Stimulated activated CD8-positive, alpha-beta memory T cell treated with anti-CD3 and anti-CD28 coated beads, Interleukin-7, amount 100 ng/mL, for 1 hour (primary cell): ENCODE measurements at regions not wholly inside any gene's neighbourhood (a gene's known extent, or its start where the extent isn't known, plus 50 kb on each side); places are given as distances from the start of the nearest gene placed in this dataset.
"Not testable (repeated sequence)": the region's sequence is repeated elsewhere in the genome, so short reads cannot be mapped to it uniquely, and the experiment has no call there.

Experiments
- DNase-seq, 2 donors: peaks; one replicate each; pipeline ENCODE4 v3.0.0-alpha.2; 2020; ENCODE audit warnings: low read depth in 2 of 2

DNA sequence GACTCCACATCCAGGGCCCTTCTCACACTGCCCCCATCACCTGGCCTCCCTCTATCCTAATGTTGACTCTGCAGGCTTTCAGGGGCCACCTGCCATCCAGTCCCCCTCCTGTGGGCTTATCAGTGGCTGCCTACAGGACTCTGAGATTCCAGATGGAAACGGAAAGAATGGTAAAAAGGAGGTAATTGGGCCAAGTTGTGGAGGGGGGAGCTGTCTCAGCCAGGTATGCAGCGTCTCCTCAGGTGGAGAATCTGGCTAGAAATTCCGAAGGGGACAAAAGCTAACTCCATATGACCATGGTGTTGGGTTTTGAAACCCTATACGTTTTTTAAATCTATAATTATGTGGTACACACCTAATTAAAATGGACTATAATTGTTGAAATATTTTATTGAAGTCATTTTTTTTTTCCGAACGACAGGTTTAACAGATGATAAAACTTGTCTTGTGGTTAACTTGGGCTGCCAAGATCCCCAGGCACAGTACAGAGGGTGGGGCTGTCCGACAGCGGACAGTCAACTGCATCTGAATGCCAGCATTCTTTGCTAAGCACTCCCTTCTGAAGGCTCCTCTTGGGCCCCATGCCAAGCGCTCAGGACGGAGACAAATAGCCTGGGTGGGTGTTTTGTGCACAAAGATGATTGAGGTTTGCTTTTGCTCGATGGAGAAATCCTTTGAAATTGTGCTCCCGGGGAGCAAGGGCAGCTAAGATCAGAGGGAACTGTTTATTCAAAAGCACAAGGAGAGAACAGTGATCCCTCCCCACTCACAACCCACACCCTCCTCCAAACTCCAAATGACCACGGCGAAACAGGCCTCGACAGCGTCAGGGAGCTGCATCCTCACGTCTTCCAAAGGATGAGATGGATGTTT lies 365.6 kb downstream of the BCL11B start:
- no peak for DNase-seq

DNA sequence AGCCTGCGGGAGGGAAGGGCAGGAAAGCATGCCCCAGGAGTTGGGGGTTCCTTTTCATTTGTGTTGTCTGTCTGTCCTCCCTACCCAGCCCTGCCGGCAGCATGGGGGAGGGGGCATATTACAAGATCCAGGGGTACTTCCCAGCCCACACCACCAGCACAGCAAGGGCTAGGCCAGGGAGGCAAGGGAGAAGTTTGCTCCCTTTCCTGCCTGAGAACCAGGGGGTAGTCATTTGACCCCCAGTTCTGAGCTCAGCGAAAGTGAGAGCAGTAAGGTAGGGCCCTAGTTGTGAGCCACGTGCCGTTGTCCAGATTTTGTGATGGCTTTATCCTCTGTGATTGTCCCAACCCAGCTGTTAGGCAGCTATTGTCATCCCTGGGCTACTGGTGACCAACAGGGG lies 364.7 kb downstream of the BCL11B start:
- DNase-seq, result no peak

DNA sequence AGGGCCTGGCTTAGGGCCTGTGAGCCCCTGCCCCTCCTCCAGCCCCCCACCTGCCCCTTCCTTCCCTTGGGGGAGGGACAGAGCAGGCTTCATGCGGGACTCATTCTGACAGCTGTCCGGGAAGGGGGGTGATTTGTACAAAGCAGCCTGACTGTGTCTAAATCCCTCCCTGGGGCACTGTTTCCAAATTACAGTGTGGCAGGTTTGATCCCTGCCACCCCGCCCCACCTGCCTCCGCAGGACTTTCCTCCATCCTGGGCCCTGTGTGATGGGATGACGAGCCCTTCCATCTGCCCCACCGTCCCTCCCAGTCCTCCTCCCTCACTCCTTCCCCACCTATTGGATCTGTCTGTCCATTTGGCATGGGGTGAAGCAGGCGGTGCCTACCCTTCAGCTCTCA lies 363.9 kb downstream of the BCL11B start:
- no peak for DNase-seq

DNA sequence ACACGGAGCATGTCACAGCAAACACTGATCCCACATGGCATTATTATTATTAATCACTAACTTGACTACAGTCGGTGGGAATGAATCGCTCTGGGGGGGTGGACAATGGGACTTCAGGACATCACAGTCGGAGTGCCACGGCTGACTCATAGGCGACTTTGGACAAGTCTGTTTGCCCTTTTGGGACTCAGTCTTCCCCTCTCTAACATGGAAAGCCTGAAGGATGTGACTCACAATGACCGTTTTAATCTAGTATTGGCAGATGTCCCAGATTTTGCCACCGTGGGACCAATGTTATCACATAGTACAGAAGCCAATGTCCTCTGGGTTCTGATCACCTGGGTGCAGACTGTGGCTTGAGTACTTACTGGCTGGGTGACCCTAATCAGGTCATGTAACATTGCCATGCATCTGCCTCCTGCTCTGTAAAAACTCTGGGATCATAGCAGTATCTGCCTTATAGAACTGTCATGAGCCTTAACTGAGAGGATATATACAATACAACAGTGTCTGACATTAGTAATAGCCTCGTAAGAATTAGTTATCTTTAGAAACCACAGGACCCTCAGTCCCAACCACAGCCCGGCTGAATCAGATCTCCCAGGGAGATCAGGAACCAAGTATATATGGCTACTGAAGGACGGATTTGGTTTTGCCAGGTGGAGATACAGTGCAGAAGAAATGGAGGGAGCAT lies 362.6 kb downstream of the BCL11B start:
- DNase-seq, result no peak

DNA sequence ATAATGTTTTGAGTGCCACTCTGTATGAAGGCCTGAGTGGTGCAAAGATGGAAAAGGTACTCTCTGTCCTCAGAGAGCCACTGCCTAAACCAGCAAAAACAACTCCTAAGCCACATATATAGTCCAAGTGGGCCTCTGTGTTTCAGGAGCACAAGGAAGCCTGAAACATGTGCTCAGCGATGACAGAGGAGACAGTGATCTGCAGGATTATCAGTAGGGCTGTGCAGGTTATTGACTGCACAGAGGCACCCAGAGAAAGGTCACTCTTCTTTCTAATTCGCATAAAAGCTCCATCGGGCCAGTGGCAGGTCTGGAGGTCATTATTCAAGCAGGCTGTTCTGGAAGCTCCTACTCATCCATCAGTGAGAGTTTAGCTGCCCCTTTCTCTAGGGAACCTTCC lies 361.9 kb downstream of the BCL11B start:
- no peak for DNase-seq

DNA sequence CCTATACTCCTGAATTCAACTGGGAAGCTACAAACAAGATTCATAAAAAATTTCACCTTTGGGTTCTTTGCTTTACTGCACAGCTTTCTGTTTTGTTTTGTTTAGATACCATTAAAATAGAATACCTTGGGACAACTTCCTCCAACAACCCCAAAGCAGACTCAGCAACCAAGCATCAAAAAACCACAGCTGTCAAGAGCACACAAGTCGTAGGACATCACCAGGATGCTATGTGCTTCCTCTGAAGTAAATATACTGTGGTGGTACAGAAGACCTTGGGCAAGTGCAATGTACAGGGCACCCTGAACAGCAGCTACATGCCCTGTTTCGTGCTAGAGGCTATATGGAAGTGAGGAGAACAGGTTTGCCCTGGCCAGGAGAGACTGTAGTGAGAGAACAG lies 359.3 kb downstream of the BCL11B start:
- no peak for DNase-seq

DNA sequence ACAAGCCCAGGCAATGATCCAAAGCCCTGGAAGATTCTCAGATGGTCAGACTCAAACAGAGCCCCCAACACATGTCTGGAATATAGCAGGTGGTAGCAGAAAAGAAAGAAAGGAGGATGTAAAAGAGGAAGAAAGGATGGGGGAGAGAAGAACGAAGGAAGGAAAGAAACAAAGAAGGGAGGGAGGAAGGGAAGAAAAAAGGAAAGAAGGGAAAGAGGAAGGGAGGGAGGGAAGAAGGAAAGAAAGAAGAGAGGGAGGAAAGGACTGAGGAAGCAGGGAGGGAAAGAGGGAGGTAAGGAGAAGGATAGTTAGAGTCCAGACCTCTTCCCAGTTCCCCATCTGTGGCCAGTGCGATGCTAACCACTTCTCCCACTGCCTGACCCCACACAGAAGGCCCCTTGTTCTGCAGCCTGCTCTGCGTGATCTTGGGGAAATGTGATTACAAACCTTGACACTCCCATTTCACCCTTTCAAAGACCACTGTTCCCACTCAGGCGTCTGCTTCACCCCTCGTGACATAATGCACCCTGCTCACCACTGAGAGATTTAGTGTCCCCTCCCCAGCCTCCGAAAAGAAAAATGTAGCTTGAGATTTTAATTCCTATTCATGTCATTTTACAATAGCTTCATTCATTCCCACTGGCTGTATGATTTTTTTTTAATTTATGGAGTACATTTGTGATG lies 357.9 kb downstream of the BCL11B start:
- DNase-seq, result no peak

DNA sequence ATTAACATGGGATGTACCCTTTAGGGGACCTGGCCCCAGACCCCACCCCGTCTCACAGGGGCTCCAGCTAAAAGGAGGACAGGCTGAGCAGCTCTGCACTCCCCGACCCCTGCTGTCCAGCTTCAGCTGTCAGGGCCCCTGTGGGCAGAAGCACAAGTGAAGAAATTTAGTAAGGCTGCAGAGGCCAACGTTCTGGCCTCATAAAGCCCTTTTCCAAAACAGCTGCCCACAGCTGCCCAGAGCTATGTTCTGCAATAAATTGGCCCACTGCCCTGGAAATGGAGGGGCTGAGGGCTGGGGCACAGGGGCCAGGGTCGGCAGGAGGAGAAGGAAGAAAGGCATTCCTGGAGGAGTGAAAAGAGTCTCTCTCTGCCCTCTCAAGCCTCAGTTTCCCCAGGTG lies 357.1 kb downstream of the BCL11B start:
- no peak for DNase-seq

DNA sequence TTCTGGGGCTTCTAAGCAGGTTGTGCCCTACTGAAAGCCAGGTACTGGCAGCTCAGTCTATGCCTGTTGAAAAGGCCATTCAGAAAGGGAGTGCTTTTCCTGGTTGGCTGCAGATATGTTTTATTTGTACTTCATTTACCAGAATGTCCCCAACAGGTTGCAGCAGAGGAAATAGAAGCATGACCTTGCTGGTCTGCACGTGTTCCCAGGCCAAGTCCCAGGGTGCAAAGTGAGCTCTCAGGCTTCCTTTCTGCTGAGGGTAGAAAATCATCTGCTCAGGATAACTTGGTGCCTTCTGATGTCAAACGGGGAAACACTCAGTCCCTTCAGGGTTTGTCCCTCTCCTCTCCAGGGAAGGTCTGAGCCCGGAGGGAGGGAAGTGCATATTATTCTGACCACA lies 356.4 kb downstream of the BCL11B start:
- no peak for DNase-seq

DNA sequence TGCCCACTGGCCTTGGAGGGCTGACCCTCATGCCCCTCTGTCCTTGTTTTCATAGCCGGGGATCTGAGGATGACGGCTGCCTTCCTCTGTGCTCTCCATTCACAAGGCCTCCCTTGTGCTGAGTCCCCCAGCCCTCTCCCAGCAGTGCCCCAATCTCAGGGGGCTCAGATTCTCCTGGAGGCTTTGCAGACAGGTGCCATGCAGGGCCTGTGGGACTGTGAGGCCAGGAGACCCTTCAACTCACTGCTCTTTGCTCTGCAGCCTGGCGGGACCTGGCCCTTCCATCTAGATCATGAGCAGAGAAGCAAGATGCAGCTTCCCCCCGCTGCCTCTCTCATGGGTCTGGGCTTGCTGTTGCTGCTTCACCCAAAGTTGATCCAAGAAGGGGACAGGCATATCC lies 356.0 kb downstream of the BCL11B start:
- no peak for DNase-seq

DNA sequence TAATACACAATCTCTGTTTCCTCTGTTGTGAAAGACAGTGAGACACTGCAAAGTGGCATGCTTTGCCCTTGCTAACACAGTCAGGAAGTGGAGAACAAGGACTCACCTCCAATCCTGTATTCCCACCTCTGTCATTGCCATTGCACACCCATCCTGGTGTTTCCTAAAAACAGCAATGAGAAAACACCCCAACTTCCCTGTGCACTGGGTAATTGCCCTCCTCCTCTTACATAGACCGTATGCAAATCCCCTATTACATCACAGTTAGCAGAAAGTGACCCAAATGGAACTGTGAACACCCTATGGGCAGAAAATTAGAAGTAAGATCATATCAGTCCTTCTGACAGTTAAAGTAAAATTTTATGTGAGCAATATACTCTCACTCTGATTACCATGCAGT lies 355.5 kb downstream of the BCL11B start:
- DNase-seq, result no peak

DNA sequence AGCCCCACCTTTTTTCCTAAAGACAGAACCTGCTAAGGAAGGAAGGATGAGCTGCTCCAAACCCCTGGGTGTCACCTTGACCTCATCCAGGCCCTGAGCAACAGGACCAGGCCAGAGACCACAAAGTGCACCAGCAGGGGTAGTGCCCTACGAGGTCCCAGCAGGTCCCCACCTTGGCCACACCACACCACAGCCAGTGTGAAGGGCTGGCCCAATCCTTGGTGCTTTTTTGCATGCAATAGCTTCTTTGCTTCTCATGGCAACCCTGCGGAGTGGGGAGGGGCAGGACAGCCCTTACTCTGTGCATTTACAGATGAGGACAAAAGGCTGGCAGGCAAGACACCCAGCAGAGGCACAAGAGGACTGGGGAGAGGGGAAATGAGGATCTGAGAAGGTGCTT lies 352.6 kb downstream of the BCL11B start:
- DNase-seq, result no peak

DNA sequence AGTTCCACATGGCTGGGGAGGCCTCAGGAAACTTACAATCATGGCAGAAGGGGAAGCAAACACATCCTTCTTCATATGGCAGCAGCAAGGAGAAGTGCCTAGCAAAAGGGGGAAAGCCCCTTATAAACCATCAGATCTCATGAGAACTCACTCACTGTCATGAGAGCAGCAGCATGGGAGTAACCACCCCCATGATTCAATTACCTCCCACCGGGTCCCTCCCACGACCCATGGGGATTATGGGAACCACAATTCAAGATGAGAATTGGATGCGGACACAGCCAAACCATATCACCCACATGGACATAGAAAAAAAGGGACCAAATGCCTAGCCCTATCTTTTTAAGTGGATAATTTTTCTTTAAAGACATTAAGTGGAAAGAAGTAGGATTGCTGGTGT lies 350.7 kb downstream of the BCL11B start:
- DNase-seq, result not testable (repeated sequence)

DNA sequence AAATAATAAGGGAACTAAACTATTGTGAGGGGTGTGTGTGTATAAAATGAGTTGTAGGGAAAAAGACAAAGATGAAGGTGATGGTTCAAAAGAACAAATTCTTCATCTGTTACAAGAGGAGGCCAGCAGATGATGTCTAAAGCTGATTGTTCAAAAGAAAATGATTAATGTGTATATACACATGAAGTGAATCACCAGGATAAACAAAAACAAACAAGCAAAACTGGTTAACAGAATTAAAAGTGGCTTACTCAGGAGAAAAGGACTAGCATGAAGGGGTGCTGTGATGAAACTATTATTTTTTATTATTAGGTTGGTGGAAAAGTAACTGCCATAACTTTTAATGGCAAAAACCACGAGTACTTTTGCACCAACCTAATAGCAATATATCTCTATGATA lies 348.4 kb downstream of the BCL11B start:
- no peak for DNase-seq

DNA sequence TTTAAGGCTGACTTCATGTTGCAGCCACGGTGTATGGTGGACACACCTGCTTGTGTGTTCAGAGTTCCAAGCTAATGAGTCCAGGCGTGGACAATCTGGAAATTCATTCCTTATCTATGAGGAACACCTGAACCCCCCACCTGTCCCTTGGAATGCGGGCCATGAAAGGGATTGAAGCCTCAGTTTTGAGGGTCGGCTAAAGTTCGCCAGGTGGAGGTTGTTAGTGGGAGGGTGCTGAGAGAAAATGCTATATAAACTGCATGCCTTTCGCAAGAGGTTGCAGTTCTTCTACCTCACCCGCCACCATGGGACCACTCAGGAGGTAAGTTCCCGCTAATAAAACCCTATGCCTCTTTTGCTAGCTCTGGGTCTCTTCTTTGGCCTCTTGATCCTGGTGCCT lies 348.0 kb downstream of the BCL11B start:
- no peak for DNase-seq

DNA sequence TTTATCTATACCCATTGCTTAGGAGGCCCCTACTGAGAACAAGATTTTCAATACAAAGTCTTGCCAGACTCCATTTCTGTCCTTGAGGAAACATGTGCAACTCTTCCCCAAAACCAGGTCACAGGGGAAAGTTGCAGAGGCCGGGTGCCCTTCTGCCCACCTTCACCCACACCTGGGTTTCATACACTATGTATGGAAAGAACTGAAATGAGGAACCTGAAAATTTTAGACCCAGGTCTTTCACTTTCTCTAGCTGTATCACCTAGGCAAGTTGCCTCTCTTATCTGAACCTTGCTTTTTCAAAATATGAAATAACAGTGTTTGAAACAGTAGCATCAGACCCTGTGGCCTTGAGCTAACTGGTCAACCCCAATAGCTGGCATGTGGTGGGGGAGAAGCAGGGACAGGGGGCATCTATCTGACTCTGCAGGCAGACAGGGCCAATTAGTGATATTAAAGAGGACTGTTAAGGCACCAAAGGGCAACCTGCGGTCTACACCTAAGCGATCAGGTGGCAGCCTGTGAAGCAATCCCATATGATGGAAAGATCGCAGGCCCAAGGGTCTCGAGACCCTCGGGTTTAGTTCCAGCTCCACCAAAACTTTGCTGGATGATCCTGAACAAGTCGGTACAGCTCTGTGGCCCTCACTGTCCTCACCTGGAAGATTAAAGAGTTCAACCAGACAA lies 346.5 kb downstream of the BCL11B start:
- no peak for DNase-seq

DNA sequence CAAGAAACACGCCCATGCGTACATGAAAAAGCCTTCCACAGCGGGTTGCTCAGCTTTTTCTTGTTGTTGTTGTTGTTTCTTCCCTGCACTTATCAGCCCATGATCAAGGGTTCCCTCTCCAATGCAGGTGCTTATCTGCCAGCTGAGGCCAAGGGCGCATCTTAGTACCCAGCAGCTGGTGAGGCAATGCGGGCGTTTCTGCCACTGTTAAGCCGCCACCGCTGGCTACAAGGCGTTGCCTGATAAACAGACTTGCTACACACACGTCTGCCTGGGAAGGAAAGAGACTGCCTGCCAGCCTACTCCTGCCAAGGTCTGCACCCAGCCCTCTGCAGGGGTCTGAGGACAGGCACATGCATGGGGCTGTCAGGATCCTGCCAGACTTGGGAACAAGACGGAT lies 345.9 kb downstream of the BCL11B start:
- no peak for DNase-seq

DNA sequence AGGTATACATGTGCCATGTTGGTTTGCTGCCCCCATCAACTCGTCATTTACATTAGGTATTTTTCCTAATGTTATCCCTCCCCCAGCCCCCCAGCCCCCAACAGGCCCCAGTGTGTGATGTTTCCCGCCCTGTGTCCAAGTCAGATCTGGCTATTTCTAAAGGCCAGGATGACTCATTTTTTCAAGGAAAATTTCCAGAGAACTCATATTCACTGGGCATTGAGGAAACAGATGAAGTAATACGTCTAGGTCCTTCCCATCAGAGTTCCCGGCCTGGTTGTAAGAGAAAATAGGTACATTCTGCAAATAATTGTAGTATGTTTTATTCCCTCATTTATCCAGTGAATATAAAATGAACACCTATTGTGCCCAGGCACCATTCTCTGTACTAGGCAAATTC lies 345.2 kb downstream of the BCL11B start:
- no peak for DNase-seq

DNA sequence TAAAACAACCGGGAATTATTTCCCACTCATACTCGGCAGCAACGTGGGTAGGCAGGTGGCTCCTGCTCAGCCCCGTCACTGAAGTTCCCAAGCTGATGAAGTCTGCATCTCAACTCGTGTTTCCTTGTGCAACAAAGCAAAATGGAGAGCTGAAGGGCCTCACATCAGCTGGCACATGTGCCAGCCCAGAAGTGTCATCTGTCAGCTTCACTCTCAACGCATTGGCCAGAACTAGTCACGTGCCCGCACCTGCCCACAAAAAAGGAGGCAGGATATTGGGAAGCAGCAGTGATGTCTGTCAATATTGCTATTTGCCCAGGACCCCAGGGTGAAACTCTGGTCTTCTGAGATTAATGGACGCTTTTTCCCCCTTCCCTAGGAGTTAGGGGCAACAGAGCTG lies 344.0 kb downstream of the BCL11B start:
- DNase-seq, result no peak

DNA sequence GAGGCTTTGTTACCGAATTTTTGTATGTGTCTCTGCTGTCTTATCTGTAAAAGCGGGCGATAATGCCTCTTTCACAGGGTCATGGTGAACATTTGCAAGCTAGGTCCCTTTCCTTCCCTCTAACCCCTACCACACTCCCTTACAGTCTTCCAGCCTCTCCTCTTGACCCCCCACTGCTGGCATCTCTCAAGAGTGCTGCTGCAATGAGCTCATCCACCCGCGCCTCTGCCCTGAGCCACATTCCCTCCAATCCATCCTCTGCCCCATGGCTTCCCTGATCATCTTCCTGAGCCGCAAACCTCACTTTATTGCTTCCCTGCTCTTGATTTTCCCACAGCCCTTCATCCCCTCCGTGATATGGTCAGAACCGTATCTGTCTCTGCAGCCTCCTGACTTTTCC lies 343.6 kb downstream of the BCL11B start:
- no peak for DNase-seq

DNA sequence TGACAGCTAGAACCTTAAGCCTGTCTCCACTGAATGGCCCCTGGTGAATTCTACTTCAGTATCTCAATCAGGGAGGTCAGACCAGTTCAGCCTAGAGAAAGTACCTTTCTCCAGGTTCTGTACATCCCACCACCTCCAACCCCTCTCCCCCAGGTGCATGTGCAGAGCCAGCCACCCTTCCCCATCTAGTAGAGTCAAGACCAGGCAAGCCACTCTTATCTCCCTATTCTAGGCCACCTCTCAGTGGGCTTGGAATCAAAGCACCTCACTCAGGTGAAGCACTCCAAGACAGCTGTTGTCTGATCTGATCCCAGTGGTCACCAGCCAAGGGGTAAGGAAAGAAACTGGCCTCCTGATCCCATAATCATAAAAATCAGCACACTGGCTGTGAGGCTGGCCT lies 340.9 kb downstream of the BCL11B start:
- no peak for DNase-seq

DNA sequence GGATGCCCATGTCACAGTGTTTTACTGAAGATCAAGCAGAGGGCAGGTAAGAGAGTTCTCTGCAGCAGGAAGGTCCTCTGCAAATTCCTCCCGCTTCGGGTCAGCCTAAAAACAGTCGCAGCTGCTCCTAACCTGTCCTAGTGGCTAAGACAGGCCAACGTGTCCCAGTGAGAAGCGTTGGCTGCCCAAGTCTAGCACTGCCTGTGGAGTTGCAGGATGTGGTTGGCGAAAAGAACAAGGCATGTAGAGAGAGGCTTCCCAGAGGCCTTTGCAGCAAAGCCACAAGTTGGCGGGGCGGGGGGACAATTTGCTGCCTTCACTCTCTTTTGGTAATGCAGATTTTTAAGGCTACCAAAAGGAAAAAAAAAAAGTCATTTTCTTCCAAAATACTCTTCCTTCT lies 340.1 kb downstream of the BCL11B start:
- peak; percentile 29 to 31 for DNase-seq
